H9 (cell line): ENCODE measurements at regions not wholly inside any gene's neighbourhood (a gene's known extent, or its start where the extent isn't known, plus 50 kb on each side); places are given as distances from the start of the nearest gene placed in this dataset.

Experiments used
- DNase-seq: peaks from one replicate; pipeline ENCODE4 v3.0.0-alpha.2; 2017
- H2AFZ ChIP-seq: one replicate; pipeline ENCODE4 v1.6.1; 2013; ENCODE audit warnings: mild to moderate bottlenecking, low read length, control low read depth, moderate library complexity
- H2AK5ac ChIP-seq: 2 replicates; pipeline ENCODE4 v1.6.1; 2013; ENCODE audit warnings: low read length, control low read depth, mixed read lengths; ENCODE audit not compliant: insufficient read length
- H2BK120ac ChIP-seq: one replicate; pipeline ENCODE4 v1.6.1; 2013; ENCODE audit warnings: low read depth, mild to moderate bottlenecking, low read length, control low read depth, inconsistent platforms; ENCODE audit not compliant: poor library complexity, severe bottlenecking
- H2BK12ac ChIP-seq: 2 replicates; pipeline ENCODE4 v1.6.1; 2013; ENCODE audit warnings: low read length, control low read depth, mixed read lengths, low read depth; ENCODE audit not compliant: insufficient read length
- H2BK15ac ChIP-seq: 2 replicates; pipeline ENCODE4 v1.6.1; 2013; ENCODE audit warnings: low read depth, low read length, control low read depth
- H2BK20ac ChIP-seq: one replicate; pipeline ENCODE4 v1.6.1; 2013; ENCODE audit warnings: low read depth, mild to moderate bottlenecking, low read length, control low read depth, inconsistent platforms; ENCODE audit not compliant: poor library complexity, severe bottlenecking
- H2BK5ac ChIP-seq: 2 replicates; pipeline ENCODE4 v1.6.1; 2013; ENCODE audit warnings: low read length, control low read depth, mixed read lengths; ENCODE audit not compliant: insufficient read length
- H3K14ac ChIP-seq: 2 replicates; pipeline ENCODE4 v1.6.1; 2013; ENCODE audit warnings: low read length, control low read depth; ENCODE audit not compliant: insufficient read depth
- H3K18ac ChIP-seq: 2 replicates; pipeline ENCODE4 v1.6.1; 2013; ENCODE audit warnings: low read depth, mild to moderate bottlenecking, mixed read lengths, low read length, control low read depth; ENCODE audit not compliant: insufficient read length
- H3K23ac ChIP-seq: 2 replicates; pipeline ENCODE4 v1.6.1; 2013; ENCODE audit warnings: low read length, control low read depth, mixed read lengths, low read depth; ENCODE audit not compliant: insufficient read length
- H3K23me2 ChIP-seq: 2 replicates; pipeline ENCODE4 v1.6.1; 2013; ENCODE audit warnings: low read depth, mild to moderate bottlenecking, mixed read lengths, low read length, control low read depth; ENCODE audit not compliant: insufficient read length, poor library complexity, severe bottlenecking
- H3K27ac ChIP-seq: 2 replicates; pipeline ENCODE4 v1.5.1; 2013; ENCODE audit warnings: low read length, control low read depth, mixed read lengths, low read depth; ENCODE audit not compliant: insufficient read length
- H3K27me3 ChIP-seq: 2 replicates; pipeline ENCODE4 v1.6.1; 2013; ENCODE audit warnings: low read length, control low read depth, inconsistent platforms; ENCODE audit not compliant: insufficient read depth
- H3K4ac ChIP-seq: 2 replicates; pipeline ENCODE4 v1.6.1; 2013; ENCODE audit warnings: low read depth, mild to moderate bottlenecking, control low read depth, inconsistent platforms, low read length, moderate library complexity
- H3K4me1 ChIP-seq: 2 replicates; pipeline ENCODE4 v1.6.1; 2013; ENCODE audit warnings: low read length, control low read depth, inconsistent platforms; ENCODE audit not compliant: insufficient read depth
- H3K4me2 ChIP-seq: 2 replicates; pipeline ENCODE4 v1.6.1; 2013; ENCODE audit warnings: low read length, control low read depth, mixed read lengths; ENCODE audit not compliant: insufficient read length, insufficient read depth
- H3K56ac ChIP-seq: 2 replicates; pipeline ENCODE4 v1.6.1; 2013; ENCODE audit warnings: low read depth, mild to moderate bottlenecking, mixed read lengths, low read length, control low read depth; ENCODE audit not compliant: insufficient read length
- H3K79me1 ChIP-seq: 2 replicates; pipeline ENCODE4 v1.6.1; 2013; ENCODE audit warnings: low read depth, mild to moderate bottlenecking, moderate library complexity, low read length, control low read depth, inconsistent platforms; ENCODE audit not compliant: insufficient read depth, poor library complexity, severe bottlenecking
- H3K79me2 ChIP-seq: 2 replicates; pipeline ENCODE4 v1.6.1; 2013; ENCODE audit warnings: low read length, control low read depth, inconsistent platforms; ENCODE audit not compliant: insufficient read depth
- H3K9ac ChIP-seq: 2 replicates; pipeline ENCODE4 v1.6.1; 2013; ENCODE audit warnings: low read length, control low read depth, mixed read lengths; ENCODE audit not compliant: insufficient read length; ENCODE audit errors: extremely low read depth
- H3K9me3 ChIP-seq: one replicate; pipeline ENCODE4 v1.6.1; 2013; ENCODE audit warnings: low read depth, low read length, inconsistent platforms; ENCODE audit not compliant: control insufficient read depth
- H3T11ph ChIP-seq: one replicate; pipeline ENCODE4 v1.6.1; 2013; ENCODE audit warnings: mild to moderate bottlenecking, low read length, control low read depth, inconsistent platforms
- H4K20me1 ChIP-seq: one replicate; pipeline ENCODE4 v1.6.1; 2013; ENCODE audit not compliant: control insufficient read depth, insufficient read length, insufficient read depth
- H4K5ac ChIP-seq: 2 replicates; pipeline ENCODE4 v1.6.1; 2013; ENCODE audit warnings: low read depth, mild to moderate bottlenecking, mixed read lengths, low read length, control low read depth; ENCODE audit not compliant: insufficient read length
- H4K8ac ChIP-seq: replicated peaks from 2 replicates; pipeline ENCODE4 v1.6.1; 2013; ENCODE audit warnings: low read length, control low read depth, mixed read lengths, low read depth; ENCODE audit not compliant: insufficient read length
- H4K91ac ChIP-seq: 2 replicates; pipeline ENCODE4 v1.6.1; 2013; ENCODE audit warnings: low read depth, mild to moderate bottlenecking, moderate library complexity, mixed read lengths, low read length, control low read depth; ENCODE audit not compliant: insufficient read length
- H3K27ac Mint-ChIP-seq, 3 experiments: 2 replicates in 2 of 3; 3 replicates in 1 of 3; pipeline ENCODE4 v1.8.0; 2020 to 2021; ENCODE audit warnings: mixed read lengths in 3 of 3, mild to moderate bottlenecking in 1 of 3, moderate library complexity in 1 of 3
- H3K27me3 Mint-ChIP-seq: 2 replicates; pipeline ENCODE4 v1.8.0; 2021; ENCODE audit warnings: low read depth, mild to moderate bottlenecking, moderate library complexity, mixed read lengths
- H3K36me3 Mint-ChIP-seq, 3 experiments: 2 replicates in 2 of 3; 3 replicates in 1 of 3; pipeline ENCODE4 v1.8.0; 2020 to 2021; ENCODE audit warnings: low read depth in 3 of 3, mixed read lengths in 3 of 3; ENCODE audit not compliant: insufficient read depth in 1 of 3
- H3K4me1 Mint-ChIP-seq, 2 experiments: 2 replicates each; pipeline ENCODE4 v1.8.0; 2020; ENCODE audit warnings: mixed read lengths in 2 of 2
- H3K4me3 Mint-ChIP-seq, 2 experiments: 2 replicates in 1 of 2; 3 replicates in 1 of 2; pipeline ENCODE4 v1.8.0; 2020 to 2021; ENCODE audit warnings: mild to moderate bottlenecking in 2 of 2, mixed read lengths in 2 of 2, moderate library complexity in 1 of 2
- H3K9me3 Mint-ChIP-seq, 2 experiments: 2 replicates in 1 of 2; 3 replicates in 1 of 2; pipeline ENCODE4 v1.8.0; 2020; ENCODE audit warnings: mild to moderate bottlenecking in 2 of 2, mixed read lengths in 2 of 2, moderate library complexity in 1 of 2
- WGBS: extraction: QIAGEN DNeasy Blood & Tissue Kit; methylation state at CpG from one replicate; pipeline ENCODE4 v1.1.7; 2013; ENCODE audit warnings: missing lambda C conversion rate, low lambda C conversion rate, mixed read lengths; ENCODE audit not compliant: insufficient read length; ENCODE audit errors: extremely low coverage; 5-methylcytosine and 5-hydroxymethylcytosine counted together
- TF ChIP-seq, protein P1 (sequence below): fragments of 200-600 bp; sonication (generic); conservative IDR thresholded peaks from 3 replicates; pipeline ENCODE4 v1.8.0; 2021; ENCODE audit warnings: antibody characterized with exemption, mild to moderate bottlenecking

DNA sequence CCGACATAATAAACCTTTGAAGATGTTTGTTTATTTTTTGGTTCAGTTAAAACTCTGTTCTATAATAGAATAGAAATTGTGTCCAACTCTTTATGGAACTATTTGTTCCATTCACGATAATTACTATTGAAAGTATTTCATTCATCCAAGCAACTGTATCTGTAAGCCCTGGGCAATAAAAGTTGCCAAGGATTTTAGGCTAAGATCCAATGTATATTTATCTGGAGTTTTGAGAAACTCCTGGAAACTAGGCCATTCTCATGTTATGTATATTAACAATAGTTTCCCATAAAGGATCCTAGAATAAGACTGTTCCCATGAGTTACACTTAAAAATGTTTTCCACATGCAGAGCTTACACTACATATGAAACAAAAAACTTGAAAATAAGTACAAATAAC lies 261.6 kb downstream of the SLITRK6 start:
- H3K9me3 Mint-ChIP-seq, result no peaks in the 10 kb centered on the region
- H3K36me3 Mint-ChIP-seq, result no peaks in the 10 kb centered on the region
- no peaks in the 10 kb centered on the region for H3K27me3 Mint-ChIP-seq
- no peak overlapping the region for H2AK5ac ChIP-seq
- H2BK20ac ChIP-seq, result no peak overlapping the region
- H3K27ac ChIP-seq, result no peak overlapping the region
- no peak overlapping the region for H2BK15ac ChIP-seq
- no peaks in the 10 kb centered on the region for H3K79me1 ChIP-seq
- H3K4ac ChIP-seq, result no peak overlapping the region
- no peak overlapping the region for H3K27ac Mint-ChIP-seq
- H3K23ac ChIP-seq, result no peak overlapping the region
- H3K4me1 Mint-ChIP-seq, result peaks cover 3 to 5% of the 10 kb centered on the region in 2 experiments; a peak in 3 of 4 replicates
- DNase-seq, result no peak
- H3K9ac ChIP-seq, result no peak overlapping the region
- no peak overlapping the region for H2BK5ac ChIP-seq
- H3K23me2 ChIP-seq, result no peaks in the 10 kb centered on the region
- H2BK12ac ChIP-seq, result no peak overlapping the region
- H2AFZ ChIP-seq, result no peak overlapping the region
- TF ChIP-seq, protein P1, sequence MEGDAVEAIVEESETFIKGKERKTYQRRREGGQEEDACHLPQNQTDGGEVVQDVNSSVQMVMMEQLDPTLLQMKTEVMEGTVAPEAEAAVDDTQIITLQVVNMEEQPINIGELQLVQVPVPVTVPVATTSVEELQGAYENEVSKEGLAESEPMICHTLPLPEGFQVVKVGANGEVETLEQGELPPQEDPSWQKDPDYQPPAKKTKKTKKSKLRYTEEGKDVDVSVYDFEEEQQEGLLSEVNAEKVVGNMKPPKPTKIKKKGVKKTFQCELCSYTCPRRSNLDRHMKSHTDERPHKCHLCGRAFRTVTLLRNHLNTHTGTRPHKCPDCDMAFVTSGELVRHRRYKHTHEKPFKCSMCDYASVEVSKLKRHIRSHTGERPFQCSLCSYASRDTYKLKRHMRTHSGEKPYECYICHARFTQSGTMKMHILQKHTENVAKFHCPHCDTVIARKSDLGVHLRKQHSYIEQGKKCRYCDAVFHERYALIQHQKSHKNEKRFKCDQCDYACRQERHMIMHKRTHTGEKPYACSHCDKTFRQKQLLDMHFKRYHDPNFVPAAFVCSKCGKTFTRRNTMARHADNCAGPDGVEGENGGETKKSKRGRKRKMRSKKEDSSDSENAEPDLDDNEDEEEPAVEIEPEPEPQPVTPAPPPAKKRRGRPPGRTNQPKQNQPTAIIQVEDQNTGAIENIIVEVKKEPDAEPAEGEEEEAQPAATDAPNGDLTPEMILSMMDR, result no peak
- no peak overlapping the region for H4K8ac ChIP-seq
- H3K14ac ChIP-seq, result no peak overlapping the region
- WGBS, result no CpG with 5 or more reads among the region's 2 CpGs
- H3T11ph ChIP-seq, result no peak overlapping the region
- no peak overlapping the region for H3K4me2 ChIP-seq
- H2BK120ac ChIP-seq, result no peak overlapping the region
- H4K91ac ChIP-seq, result no peak overlapping the region
- H3K27me3 ChIP-seq, result no peaks in the 10 kb centered on the region
- H4K5ac ChIP-seq, result no peak overlapping the region
- H3K4me3 Mint-ChIP-seq, result no peak overlapping the region
- no peaks in the 10 kb centered on the region for H4K20me1 ChIP-seq
- H3K9me3 ChIP-seq, result no peaks in the 10 kb centered on the region
- H3K18ac ChIP-seq, result no peak overlapping the region
- H3K79me2 ChIP-seq, result no peaks in the 10 kb centered on the region
- H3K4me1 ChIP-seq, result no peaks in the 10 kb centered on the region
- no peak overlapping the region for H3K56ac ChIP-seq
